Thoracic aorta (tissue), 2 donors: ENCODE measurements at regions not wholly inside any gene's neighbourhood (a gene's known extent, or its start where the extent isn't known, plus 50 kb on each side); places are given as distances from the start of the nearest gene placed in this dataset.

ENCODE experiments used
- ATAC-seq: fragments of 150-250 bp; one replicate; pipeline ENCODE4 v1.8.0; 2017; ENCODE audit warnings: low read depth; ENCODE audit not compliant: insufficient number of reproducible peaks, low FRiP score
- DNase-seq: peaks from one replicate; pipeline ENCODE4 v3.0.0-alpha.2; 2020; ENCODE audit warnings: low spot score
- H3K27ac ChIP-seq, 2 donors: fragments of 200-600 bp; sonication (generic); 1 replicate in 1 of 2; 2 replicates in 1 of 2; pipeline ENCODE4 v1.5.1; 2016; ENCODE audit warnings: mild to moderate bottlenecking in 2 of 2, moderate library complexity in 2 of 2
- H3K27me3 ChIP-seq: fragments of 200-600 bp; sonication (generic); replicated peaks from 2 replicates; pipeline ENCODE4 v1.6.0; 2016; ENCODE audit warnings: mild to moderate bottlenecking; ENCODE audit not compliant: insufficient read depth
- H3K36me3 ChIP-seq: fragments of 200-600 bp; sonication (generic); one replicate; pipeline ENCODE4 v1.5.1; 2016
- H3K4me1 ChIP-seq, 2 donors: fragments of 200-600 bp; sonication (generic); 1 replicate in 1 of 2; 2 replicates in 1 of 2; pipeline versions ENCODE4 v1.5.1 to v1.6.0; 2016; ENCODE audit warnings: low read depth in 2 of 2, mild to moderate bottlenecking in 1 of 2; ENCODE audit not compliant: control insufficient read depth in 1 of 2
- H3K4me3 ChIP-seq: fragments of 200-600 bp; sonication (generic); 2 replicates; pipeline ENCODE4 v1.5.1; 2016; ENCODE audit warnings: mild to moderate bottlenecking
- H3K9me3 ChIP-seq: fragments of 200-600 bp; sonication (generic); 2 replicates; pipeline ENCODE4 v1.5.1; 2016
- TF ChIP-seq, protein P1 (sequence below): fragments of 200-600 bp; sonication (generic); IDR thresholded peaks from one replicate; pipeline ENCODE4 v1.5.1; 2019; ENCODE audit warnings: antibody characterized with exemption

DNA sequence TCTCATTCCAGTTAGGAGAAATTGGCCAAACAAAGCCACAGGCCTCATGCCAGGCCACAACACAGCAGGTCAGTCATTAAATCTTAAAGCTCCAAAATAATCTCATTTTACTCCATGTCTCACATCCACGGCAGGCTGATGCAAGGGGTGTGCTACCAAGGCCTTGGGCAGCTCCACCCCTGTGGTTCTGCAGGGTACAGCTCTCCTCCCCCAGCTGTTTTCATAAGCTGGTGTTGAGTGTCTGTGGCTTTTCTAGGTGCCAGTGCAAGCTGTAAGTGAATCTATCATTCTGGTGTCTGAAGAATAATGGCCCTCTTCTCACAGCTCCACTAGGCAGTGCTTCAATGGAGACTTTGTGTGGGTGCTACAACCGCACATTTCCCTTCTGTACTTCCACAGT is 949.2 kb downstream of the TECRL start:
- Histone ChIP-seq H3K36me3 (no peaks in the 10 kb centered on the region), H3K9me3 (no peaks in the 10 kb centered on the region), H3K27ac (no peak overlapping the region), H3K4me1 (no peaks in the 10 kb centered on the region), H3K4me3 (no peak overlapping the region), H3K27me3 (no peaks in the 10 kb centered on the region)
- ATAC-seq = no peak
- no peak for DNase-seq
- TF ChIP-seq, protein P1, sequence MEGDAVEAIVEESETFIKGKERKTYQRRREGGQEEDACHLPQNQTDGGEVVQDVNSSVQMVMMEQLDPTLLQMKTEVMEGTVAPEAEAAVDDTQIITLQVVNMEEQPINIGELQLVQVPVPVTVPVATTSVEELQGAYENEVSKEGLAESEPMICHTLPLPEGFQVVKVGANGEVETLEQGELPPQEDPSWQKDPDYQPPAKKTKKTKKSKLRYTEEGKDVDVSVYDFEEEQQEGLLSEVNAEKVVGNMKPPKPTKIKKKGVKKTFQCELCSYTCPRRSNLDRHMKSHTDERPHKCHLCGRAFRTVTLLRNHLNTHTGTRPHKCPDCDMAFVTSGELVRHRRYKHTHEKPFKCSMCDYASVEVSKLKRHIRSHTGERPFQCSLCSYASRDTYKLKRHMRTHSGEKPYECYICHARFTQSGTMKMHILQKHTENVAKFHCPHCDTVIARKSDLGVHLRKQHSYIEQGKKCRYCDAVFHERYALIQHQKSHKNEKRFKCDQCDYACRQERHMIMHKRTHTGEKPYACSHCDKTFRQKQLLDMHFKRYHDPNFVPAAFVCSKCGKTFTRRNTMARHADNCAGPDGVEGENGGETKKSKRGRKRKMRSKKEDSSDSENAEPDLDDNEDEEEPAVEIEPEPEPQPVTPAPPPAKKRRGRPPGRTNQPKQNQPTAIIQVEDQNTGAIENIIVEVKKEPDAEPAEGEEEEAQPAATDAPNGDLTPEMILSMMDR = no peak

DNA sequence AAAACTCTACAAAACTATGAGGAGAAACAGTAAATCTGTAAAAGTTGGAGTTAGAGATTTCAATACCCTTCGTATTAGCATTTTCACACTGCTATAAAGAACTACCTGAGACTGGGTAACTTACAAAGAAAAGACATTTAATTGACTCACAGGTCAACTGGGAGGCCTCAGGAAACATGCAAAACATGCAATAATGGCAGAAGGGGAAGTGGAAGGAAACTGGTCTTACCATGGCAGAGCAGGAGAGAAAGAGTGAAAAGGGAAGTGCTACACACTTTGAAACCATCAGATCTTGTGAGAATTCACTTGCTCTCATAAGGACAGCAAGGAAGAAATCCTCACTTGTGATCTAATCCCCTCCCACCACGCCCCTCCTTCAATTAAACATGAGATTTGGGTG is 949.9 kb downstream of the TECRL start:
- TF ChIP-seq, protein P1 = no peak
- Histone ChIP-seq H3K9me3 (no peaks in the 10 kb centered on the region), H3K36me3 (no peaks in the 10 kb centered on the region), H3K4me1 (no peaks in the 10 kb centered on the region), H3K27ac (no peak overlapping the region), H3K4me3 (no peak overlapping the region), H3K27me3 (no peaks in the 10 kb centered on the region)
- ATAC-seq (no peak), DNase-seq (no peak)

DNA sequence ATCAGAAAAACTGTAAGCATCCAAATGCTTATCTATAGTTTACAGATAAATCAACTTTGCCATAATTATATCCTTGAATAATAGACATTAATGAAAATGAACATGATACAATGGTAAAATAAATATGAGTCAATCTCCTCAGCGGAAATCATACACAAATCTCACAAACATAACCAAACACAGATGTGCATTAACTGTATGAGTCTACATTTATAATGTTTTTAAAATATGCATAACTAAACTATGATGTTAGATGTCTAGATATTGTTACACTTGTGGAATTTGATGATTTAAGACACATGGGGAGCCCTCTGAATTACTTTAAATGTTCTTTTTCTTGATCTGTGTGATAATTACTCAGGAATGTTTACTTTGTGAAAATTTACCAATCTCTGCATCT is 951.2 kb downstream of the TECRL start:
- H3K27me3 ChIP-seq = no peaks in the 10 kb centered on the region
- H3K4me1 ChIP-seq = no peaks in the 10 kb centered on the region
- ATAC-seq (no peak), DNase-seq (no peak)
- no peak overlapping the region for H3K27ac ChIP-seq
- TF ChIP-seq, protein P1 = no peak
- no peaks in the 10 kb centered on the region for H3K36me3 ChIP-seq
- no peaks in the 10 kb centered on the region for H3K9me3 ChIP-seq
- H3K4me3 ChIP-seq = no peak overlapping the region

DNA sequence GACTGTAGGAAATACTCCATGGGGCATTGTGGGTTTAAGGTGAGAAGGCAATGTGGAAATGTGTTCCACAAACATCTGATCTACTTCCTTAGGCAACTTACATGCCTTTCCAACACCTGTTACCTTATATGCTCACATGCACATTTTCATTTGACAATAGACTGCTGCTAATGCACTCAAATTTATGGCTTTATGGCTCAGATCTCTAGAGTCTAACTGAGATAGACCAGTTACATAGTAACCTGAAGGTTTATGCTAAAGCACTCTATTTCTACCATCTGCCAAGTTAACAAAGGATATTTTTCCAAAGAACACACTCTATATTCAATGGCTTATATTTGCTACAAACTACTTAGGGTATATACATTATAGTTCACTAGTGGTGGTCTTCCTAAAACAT is 969.0 kb downstream of the TECRL start:
- no peak for ATAC-seq

DNA sequence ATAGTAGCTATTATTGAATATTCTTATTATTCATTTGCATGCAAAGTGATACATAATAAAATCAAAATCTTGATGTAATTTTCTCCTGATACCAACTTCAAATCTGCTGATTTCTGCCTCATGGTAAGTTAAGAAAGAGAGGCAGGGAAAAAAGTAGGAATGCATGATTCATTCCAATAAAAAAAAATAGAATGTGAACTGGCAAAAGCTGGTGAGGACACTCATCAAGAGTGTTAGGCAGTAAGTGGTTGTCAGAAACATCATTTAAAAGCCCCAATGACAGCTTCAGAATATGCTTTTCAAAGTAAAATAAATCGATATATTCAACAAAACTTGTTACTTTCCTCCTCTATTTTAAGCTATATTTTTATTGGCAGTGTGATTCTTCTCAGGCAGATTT is 979.1 kb downstream of the TECRL start:
- no peaks in the 10 kb centered on the region for H3K9me3 ChIP-seq
- TF ChIP-seq, protein P1 = no peak
- DNase-seq = no peak
- ATAC-seq = no peak
- H3K36me3 ChIP-seq = no peaks in the 10 kb centered on the region
- no peak overlapping the region for H3K27ac ChIP-seq
- H3K4me3 ChIP-seq = no peak overlapping the region
- no peaks in the 10 kb centered on the region for H3K27me3 ChIP-seq
- no peaks in the 10 kb centered on the region for H3K4me1 ChIP-seq

More for the DNA sequence above, 969.0 kb downstream of the TECRL start:
- no peak for DNase-seq
- H3K4me1 ChIP-seq = no peaks in the 10 kb centered on the region
- H3K27ac ChIP-seq = no peak overlapping the region
- H3K9me3 ChIP-seq = no peaks in the 10 kb centered on the region
- TF ChIP-seq, protein P1 = no peak
- no peaks in the 10 kb centered on the region for H3K27me3 ChIP-seq
- H3K36me3 ChIP-seq = no peaks in the 10 kb centered on the region
- no peak overlapping the region for H3K4me3 ChIP-seq
